MG63 (cell line): ENCODE measurements at regions not wholly inside any gene's neighbourhood (a gene's known extent, or its start where the extent isn't known, plus 50 kb on each side); places are given as distances from the start of the nearest gene placed in this dataset.

Source experiments
- DNase-seq: peaks from one replicate; pipeline ENCODE4 v3.0.0-alpha.2; 2020
- H3K27me3 ChIP-seq: fragments of 250-450 bp; sonication (Bioruptor Pico); 2 replicates; pipeline ENCODE4 v1.5.1; 2020; ENCODE audit warnings: mild to moderate bottlenecking, moderate library complexity
- H3K36me3 ChIP-seq: fragments of 250-450 bp; sonication (Bioruptor Pico); 2 replicates; pipeline ENCODE4 v1.5.1; 2020; ENCODE audit warnings: mild to moderate bottlenecking, moderate library complexity
- H3K4me3 ChIP-seq: fragments of 250-450 bp; sonication (Bioruptor Pico); 2 replicates; pipeline ENCODE4 v1.5.1; 2020; ENCODE audit warnings: mild to moderate bottlenecking, moderate library complexity
- H3K9me3 ChIP-seq: fragments of 250-450 bp; sonication (Bioruptor Pico); 2 replicates; pipeline ENCODE4 v1.5.1; 2020; ENCODE audit warnings: mild to moderate bottlenecking, moderate library complexity

DNA sequence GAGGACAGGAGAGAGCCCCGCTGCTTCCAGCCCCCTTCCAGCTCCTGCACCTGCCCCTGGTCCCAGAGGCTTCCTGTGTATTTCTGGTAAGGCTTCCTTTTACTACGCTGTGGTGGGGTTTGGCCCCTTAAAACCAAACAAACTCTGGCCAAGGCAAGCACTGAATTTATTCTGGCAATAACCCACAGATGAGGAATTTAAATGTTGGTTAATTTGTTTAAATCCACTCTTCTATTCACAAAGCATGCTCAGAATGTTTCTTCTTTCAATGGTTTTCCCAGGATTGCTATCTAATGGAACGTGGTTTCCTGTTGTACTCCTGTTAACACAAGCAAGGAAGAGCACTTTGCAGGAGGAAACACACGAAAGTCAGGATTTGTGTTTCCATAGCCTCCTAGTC, 236.5 kb upstream of the FOXQ1 start:
- no peaks in the 10 kb centered on the region for H3K36me3 ChIP-seq
- H3K9me3 ChIP-seq: no peaks in the 10 kb centered on the region
- no peaks in the 10 kb centered on the region for H3K27me3 ChIP-seq
- no peak overlapping the region for H3K4me3 ChIP-seq
- DNase-seq: no peak

DNA sequence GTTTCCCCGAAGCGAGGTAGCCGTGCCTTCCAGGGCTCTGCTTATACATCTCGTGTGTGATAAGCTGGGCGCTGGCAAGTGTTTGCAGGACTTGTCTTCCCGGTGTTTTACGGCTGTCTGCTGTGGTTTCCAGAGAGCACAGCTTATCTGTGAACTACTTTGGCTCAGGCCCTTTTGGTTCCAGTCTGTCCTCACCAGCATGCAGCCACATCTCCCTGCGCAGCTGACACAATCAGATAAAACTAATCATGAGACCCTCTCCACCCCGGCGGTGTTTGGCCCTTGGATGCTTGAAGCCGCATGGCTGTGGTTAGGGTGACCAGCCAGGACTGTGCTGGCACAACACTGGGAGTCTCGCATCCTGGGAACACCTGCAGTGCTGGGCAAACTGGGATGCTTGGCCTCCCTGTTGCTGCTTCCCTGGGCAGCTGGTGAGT, 241.8 kb upstream of the FOXQ1 start:
- no peak for DNase-seq
- H3K36me3 ChIP-seq: no peaks in the 10 kb centered on the region
- H3K9me3 ChIP-seq: no peaks in the 10 kb centered on the region
- no peak overlapping the region for H3K4me3 ChIP-seq
- H3K27me3 ChIP-seq: no peaks in the 10 kb centered on the region

DNA sequence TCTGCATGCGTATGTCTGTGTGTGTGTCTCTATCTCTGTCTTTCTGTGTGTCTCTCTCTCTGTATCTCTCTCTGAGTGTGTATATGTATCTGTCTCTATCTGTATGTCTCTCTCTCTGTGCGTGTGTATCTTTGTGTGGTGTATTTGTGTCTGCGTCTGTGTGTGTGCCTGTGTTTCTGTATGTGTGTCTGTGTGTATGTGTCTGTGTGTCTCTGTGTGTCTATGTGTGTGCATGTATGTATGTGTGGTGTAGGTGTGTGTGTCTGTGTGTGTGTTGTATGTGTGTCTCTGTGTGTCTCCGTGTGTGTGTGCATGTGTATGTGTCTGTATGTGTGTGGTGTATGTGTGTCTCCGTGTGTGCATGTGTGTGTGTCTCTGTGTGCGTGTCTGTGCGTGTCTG, 243.0 kb upstream of the FOXQ1 start:
- Histone ChIP-seq H3K9me3 (no peaks in the 10 kb centered on the region), H3K4me3 (no peak overlapping the region), H3K36me3 (no peaks in the 10 kb centered on the region), H3K27me3 (no peaks in the 10 kb centered on the region)
- no peak for DNase-seq

DNA sequence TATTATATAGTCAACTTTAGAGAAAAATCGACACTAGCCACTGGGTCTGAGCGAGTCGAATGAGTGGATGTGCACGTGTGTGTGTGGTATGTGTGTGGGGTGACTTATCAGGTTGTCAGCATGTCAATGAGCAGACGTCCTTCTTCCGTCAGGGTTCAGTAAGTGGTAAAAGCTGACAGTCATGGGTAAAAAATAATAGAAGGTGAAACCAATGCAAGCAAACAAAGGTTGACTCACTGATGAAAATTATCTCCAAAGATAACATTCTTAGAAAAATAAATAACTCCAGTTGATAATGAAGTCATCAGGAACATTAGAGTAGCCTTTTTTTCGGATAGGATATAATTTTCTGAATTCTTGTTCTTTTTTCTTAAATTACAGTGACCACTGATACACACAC, 243.8 kb upstream of the FOXQ1 start:
- no peak for DNase-seq
- Histone ChIP-seq H3K36me3 (no peaks in the 10 kb centered on the region), H3K9me3 (no peaks in the 10 kb centered on the region)

DNA sequence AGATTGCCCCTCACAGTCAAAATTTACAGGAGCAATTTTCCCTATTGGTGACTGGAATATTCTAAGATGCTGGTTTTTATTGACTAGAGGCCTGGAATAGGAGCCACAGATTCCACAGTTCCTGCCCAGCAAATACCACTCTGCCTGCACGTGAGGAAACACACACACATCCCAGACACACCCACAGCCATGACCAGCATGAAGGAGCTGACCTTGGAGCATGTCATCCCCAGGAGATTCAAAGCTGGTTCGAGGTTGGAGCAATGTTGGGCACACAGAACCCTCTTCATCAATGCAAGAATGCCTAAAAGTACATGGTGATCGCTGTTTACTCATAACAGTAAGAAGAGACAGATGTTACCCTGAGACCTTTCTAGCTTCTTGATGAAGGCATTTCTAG, 244.6 kb upstream of the FOXQ1 start:
- DNase-seq: no peak
- Histone ChIP-seq H3K4me3 (no peak overlapping the region), H3K36me3 (no peaks in the 10 kb centered on the region), H3K27me3 (no peaks in the 10 kb centered on the region), H3K9me3 (no peaks in the 10 kb centered on the region)

More for the DNA sequence above, 243.8 kb upstream of the FOXQ1 start:
- no peak overlapping the region for H3K4me3 ChIP-seq
- no peaks in the 10 kb centered on the region for H3K27me3 ChIP-seq

DNA sequence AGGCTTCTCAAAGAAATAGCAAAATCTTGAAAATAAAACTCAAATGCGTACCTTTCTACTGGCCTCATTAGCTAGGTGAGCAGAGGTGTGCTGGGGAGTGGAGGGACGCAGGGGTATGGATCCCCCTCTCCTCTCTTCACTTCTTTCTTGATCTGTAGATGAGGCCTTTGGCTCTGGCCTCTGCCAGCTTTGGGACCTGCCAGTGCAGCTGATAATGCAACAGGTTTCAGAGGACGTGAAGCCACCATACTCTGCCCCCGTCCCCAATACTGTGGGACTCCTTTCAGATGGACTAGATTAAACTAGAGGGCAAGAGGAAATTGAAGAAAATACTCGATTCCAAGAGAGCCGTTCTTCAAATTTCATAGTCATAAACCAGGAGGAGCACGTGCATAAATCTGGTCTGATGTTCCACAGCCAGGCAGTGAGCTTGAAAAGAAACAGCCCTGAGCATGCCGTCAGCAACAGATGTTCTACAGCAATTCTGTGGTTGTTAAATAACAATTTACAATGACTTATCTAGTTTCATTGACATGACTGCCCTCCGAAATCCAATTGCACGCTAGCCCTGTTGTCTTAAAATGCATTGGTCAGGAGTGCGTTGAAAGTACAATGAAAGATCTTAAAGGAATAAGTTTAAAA, 245.3 kb upstream of the FOXQ1 start:
- Histone ChIP-seq H3K27me3 (no peaks in the 10 kb centered on the region), H3K9me3 (no peaks in the 10 kb centered on the region), H3K4me3 (no peak overlapping the region), H3K36me3 (no peaks in the 10 kb centered on the region)
- no peak for DNase-seq

DNA sequence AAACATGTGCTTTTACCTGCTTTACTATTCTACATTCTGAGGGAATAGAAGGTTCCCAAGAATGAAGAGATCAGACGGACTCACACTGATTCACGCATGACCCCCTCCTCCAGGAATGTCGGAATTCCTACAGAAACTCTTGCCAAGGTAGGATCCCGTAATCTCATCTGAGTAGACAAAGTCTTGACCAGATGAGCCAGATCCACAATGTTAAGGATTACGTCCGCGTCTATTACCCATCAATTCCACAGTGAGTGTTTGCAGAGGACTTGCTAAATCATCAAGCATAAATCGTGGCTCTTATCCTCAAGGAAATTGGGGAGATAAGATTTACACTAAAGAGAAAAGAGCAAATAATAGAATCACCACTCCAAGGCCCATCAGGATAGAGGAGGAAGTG, 245.9 kb upstream of the FOXQ1 start:
- H3K27me3 ChIP-seq: no peaks in the 10 kb centered on the region
- no peaks in the 10 kb centered on the region for H3K9me3 ChIP-seq
- H3K4me3 ChIP-seq: no peak overlapping the region
- no peak for DNase-seq
- H3K36me3 ChIP-seq: no peaks in the 10 kb centered on the region

DNA sequence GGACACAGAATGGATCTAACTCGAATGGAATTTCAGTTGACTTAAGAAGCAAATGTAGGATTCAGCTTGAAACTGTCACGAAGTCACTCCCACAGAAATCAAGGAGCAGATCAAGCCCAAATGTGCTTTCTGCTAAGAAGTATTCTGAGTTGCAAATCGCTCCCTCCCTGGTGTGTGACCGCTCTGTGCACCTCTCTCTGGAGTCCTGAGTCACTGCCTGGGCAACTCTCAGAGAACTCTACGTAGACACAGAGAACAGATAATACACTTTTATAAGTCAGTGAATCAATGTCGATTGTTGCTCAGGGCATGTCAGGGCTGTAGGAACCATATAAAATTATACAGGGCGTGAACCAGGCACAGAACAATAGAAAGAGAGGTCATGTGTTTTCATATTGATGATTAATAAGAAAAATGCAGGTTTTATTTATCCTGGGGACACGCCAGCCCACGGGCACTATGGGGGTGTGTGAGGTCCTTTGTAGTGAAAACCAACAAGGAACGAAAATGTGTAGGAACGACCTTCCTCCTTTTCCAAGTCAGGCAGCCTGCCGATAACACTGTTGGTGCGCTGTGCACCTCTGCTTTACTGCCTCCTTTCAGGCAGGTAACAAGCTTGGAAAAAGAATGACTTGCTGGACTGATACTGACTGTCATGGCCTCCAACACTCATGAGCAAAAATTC, 248.1 kb upstream of the FOXQ1 start:
- Histone ChIP-seq H3K9me3 (no peaks in the 10 kb centered on the region), H3K4me3 (no peak overlapping the region), H3K27me3 (no peaks in the 10 kb centered on the region), H3K36me3 (no peaks in the 10 kb centered on the region)
- DNase-seq: no peak

DNA sequence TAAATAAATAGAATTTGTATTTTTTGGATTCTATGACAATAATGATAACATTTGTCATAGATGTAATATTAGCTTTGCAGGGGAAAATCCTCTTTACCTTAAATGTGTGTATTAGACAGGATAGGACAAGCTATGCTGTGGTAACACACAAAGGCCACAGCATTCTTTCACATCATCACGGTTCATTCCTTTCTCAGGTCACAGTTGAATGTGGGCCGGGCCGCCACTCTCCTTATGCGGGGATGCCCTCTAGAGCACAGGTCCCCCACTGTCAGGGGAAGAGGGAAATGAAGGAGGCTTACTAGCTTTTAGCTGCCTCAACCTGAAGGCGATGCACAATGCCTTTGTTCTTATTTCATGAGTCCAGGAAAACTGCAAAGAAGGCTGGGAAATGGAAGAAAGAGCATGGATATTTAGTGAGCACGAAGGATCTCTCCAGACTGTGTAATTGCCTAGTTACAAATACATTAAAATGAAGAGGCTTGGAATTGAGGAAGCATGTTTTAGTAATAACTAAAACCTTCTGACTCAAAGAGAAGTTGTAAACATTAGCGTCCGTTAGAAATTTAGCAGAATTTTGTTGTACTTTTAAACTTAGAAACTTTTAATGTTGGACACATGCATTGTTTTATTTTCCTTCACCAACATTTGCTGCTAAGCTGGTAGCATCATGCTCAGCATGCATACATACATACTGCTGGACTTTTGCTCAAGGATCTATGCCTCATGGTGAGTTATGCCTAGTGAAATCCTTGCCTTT, 248.9 kb upstream of the FOXQ1 start:
- DNase-seq: no peak

DNA sequence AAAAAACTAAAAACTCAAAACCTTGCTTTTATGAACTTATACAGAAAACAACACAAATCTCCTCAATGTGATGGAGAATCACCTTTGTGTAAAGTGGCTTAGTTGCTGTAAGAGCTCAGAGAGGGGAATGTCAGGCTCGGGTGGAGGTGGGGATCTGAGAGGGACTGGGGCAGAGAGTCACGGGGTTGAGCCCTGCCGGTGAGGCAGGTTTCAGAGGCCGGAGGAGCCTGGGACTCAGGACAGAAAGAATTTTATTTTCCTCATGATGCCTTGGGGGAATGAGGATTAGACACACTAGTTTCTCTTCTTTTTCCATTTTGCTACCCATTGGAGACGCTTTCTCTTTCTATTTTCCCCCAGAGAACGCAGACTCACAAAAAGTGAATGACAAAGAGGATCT, 252.3 kb upstream of the FOXQ1 start:
- no peaks in the 10 kb centered on the region for H3K27me3 ChIP-seq
- no peaks in the 10 kb centered on the region for H3K9me3 ChIP-seq
- H3K4me3 ChIP-seq: no peak overlapping the region
- DNase-seq: no peak
- no peaks in the 10 kb centered on the region for H3K36me3 ChIP-seq

More for the DNA sequence above, 248.9 kb upstream of the FOXQ1 start:
- Histone ChIP-seq H3K9me3 (no peaks in the 10 kb centered on the region), H3K4me3 (no peak overlapping the region), H3K36me3 (no peaks in the 10 kb centered on the region), H3K27me3 (no peaks in the 10 kb centered on the region)

DNA sequence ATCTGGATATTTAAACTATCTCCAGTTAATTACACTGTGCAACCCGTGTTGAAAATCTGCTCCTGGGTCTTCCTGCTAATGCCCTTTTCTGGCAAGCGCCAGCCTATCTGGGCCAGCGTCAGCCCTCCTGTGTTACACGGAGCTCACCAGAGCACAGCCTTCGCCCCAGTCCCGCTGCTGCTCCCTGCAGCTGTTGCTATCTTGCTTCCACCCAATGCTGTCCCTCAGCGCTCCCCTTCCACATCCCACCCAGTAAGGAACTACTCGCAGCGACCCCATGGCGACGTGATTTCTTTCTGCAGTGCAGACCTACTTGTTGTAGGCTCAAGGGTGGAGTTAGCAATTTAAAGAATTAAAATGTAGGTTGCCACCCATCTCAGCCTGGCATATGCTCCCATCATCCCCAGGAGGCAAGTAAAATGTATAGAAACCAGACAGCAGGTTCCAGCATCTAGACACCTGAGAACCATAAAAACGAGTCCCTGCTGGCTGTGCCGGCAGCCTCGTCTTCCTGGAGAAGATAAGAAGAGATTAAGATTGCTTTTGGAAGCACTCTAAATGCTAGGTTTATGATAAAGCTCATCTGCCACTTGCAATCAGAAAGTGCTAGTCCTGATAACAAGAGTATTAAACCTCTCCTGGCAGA, 254.3 kb upstream of the FOXQ1 start:
- H3K27me3 ChIP-seq: no peaks in the 10 kb centered on the region
- H3K4me3 ChIP-seq: no peak overlapping the region
- no peaks in the 10 kb centered on the region for H3K9me3 ChIP-seq
- DNase-seq: no peak
- H3K36me3 ChIP-seq: no peaks in the 10 kb centered on the region

DNA sequence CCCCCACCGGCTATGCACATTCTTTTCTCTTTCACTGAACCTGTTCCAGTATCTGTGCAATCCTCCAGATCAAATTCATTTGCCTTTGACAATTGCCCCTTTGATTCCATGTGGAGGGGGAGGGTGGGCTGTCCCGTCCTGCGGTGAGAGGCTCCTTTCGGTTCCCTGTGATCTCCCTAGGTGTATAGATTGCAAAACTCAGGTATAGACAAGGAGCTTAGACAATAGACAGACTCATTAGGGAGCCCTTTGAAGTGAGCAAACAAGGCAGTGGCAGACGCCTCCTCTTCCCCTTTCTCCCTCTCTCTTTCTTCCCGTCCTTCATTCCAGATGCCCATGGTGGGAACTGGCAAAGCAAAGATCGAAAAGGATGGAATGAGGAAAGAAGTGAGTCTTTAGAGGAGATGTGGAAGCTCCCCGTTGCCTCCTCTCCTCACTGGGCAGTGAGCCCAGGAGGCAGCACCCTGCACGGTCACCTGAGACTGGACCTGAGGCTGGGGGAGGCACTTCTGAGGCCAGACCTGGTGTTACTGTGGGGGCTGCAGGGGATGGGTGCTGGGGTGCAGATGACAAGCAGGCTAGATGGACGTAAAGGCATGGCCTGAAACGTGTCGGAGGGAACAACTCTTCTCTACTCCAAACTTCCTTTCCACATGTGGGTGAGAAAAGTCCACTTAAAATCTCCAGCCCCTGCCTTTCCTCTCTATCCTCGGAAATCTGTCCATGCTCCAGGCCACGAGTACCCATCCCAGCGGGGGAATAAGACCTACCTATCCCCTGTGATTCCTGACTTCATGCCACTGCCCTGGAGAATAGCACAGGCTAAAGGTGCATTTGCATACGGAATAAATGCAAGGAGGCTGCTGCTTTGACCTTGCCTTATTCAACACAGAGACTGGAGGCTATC, 256.6 kb upstream of the FOXQ1 start:
- Histone ChIP-seq H3K36me3 (no peaks in the 10 kb centered on the region), H3K27me3 (no peaks in the 10 kb centered on the region), H3K9me3 (no peaks in the 10 kb centered on the region), H3K4me3 (no peak overlapping the region)
- no peak for DNase-seq

DNA sequence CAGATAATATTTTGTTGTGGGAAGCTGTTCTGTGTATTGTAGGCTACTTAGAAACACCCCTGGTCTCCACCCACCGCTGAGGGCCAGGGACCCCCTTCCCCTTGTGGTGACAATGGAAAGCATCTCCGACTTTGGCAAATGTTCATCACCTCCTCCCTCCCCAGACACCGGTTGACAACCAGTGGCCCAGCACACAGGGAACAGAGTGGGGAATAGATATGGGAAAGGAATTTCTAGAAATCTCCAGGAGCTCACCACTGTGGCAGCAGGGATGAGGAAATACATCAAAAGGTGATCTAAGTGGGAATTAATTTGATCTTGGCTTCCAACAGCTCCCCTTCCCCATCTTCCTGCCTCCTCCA, 257.3 kb upstream of the FOXQ1 start:
- DNase-seq: no peak
- H3K4me3 ChIP-seq: no peak overlapping the region
- H3K27me3 ChIP-seq: no peaks in the 10 kb centered on the region
- no peaks in the 10 kb centered on the region for H3K36me3 ChIP-seq
- H3K9me3 ChIP-seq: no peaks in the 10 kb centered on the region

DNA sequence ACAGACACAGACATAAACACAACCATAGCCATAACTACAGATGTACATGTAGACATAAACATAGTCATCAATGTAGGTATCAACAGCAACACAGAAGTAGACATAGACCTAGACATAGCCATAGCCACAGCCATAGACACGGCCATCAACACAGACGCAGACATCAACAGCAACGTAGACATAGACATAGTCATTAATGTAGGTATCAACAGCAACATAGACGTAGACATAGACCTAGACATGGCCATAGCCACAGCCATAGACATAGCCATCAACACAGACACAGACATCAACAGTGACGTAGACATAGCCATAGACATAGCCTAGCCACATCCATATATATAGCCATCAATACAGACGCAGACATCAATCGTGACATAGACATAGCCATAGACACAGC, 258.3 kb upstream of the FOXQ1 start:
- Histone ChIP-seq H3K9me3 (no peaks in the 10 kb centered on the region), H3K4me3 (no peak overlapping the region), H3K36me3 (no peaks in the 10 kb centered on the region), H3K27me3 (no peaks in the 10 kb centered on the region)
- no peak for DNase-seq

DNA sequence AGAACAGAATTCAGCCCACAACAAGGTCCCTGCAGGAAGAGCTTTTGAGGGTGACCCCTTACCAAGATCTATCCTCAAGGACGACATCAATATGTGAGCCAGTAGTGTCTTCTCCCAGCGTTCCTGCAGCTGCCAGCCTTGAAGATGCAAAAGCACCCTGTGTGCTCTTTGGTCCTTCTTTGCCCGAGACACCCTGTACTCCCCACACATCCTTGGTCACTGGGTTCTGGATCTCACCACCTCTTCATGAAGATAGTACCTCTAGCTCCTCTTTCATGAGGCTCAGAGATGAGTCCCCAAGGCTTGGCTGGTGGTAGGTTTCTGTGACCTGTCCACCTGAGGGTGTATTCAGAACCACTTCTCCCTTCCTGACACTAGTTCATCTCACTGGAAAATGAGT, 259.6 kb upstream of the FOXQ1 start:
- no peaks in the 10 kb centered on the region for H3K36me3 ChIP-seq
- H3K9me3 ChIP-seq: no peaks in the 10 kb centered on the region
- H3K27me3 ChIP-seq: no peaks in the 10 kb centered on the region
- H3K4me3 ChIP-seq: no peak overlapping the region
- no peak for DNase-seq

DNA sequence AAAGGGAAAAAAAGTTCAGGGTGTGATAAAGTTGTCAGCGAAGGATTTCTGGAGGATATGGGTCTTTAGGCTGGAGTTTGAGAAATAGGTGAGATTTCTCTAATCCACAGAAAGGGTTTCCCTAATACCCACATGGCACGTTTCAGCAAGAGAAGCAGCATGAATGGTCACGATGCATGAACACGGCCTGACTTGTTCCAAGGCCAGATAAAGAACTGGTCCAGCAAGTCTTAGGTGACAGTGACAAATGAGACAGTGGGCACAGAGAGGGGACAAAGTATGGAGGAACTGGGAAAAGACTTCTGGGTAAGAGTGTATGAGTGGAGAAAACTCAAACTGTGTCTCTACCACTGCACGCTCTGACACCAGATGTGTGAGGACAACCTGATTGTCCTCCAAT, 262.0 kb upstream of the FOXQ1 start:
- Histone ChIP-seq H3K27me3 (no peaks in the 10 kb centered on the region), H3K36me3 (no peaks in the 10 kb centered on the region), H3K9me3 (no peaks in the 10 kb centered on the region), H3K4me3 (no peak overlapping the region)
- DNase-seq: no peak

DNA sequence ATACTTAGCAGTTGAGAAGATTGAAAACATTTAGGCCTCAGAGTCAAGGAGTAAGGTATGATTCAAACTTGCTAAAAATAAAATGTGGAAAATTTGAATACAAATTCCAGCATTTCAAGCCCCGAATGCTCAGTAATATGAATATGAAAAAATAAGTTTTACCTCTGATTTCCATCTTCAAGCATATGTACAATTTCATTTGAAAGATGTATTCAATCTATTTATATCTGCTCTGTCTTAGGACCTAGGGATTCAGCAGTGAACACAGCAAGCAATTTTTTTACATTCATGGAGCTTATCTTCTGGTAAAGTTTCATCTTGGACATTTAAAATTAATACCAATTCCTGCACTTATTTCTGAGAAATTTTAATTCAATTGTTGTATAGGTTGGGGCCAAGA, 262.7 kb upstream of the FOXQ1 start:
- Histone ChIP-seq H3K36me3 (no peaks in the 10 kb centered on the region), H3K27me3 (no peaks in the 10 kb centered on the region), H3K4me3 (no peak overlapping the region), H3K9me3 (no peaks in the 10 kb centered on the region)
- DNase-seq: no peak
